Osteocyte (in vitro differentiated cells): ENCODE measurements at regions not wholly inside any gene's neighbourhood (a gene's known extent, or its start where the extent isn't known, plus 50 kb on each side); places are given as distances from the start of the nearest gene placed in this dataset.

Experiments used
- DNase-seq: peaks from one replicate; pipeline ENCODE4 v3.0.0; 2021; ENCODE audit warnings: mixed read lengths; ENCODE audit not compliant: unreplicated experiment; ENCODE audit errors: extremely low spot score
- H3K27ac Mint-ChIP-seq: one replicate; pipeline ENCODE4 v1.8.0; 2021; ENCODE audit warnings: mild to moderate bottlenecking, mixed read lengths; ENCODE audit not compliant: unreplicated experiment
- H3K27me3 Mint-ChIP-seq: one replicate; pipeline ENCODE4 v1.8.0; 2021; ENCODE audit warnings: mixed read lengths; ENCODE audit not compliant: unreplicated experiment
- H3K36me3 Mint-ChIP-seq: one replicate; pipeline ENCODE4 v1.8.0; 2021; ENCODE audit warnings: mixed read lengths; ENCODE audit not compliant: unreplicated experiment
- H3K4me1 Mint-ChIP-seq: one replicate; pipeline ENCODE4 v1.8.0; 2021; ENCODE audit warnings: mixed read lengths; ENCODE audit not compliant: unreplicated experiment
- H3K4me3 Mint-ChIP-seq: one replicate; pipeline ENCODE4 v1.8.0; 2021; ENCODE audit warnings: mild to moderate bottlenecking, moderate library complexity, mixed read lengths; ENCODE audit not compliant: unreplicated experiment
- H3K9me3 Mint-ChIP-seq: one replicate; pipeline ENCODE4 v1.8.0; 2021; ENCODE audit warnings: mixed read lengths; ENCODE audit not compliant: unreplicated experiment
- CTCF ChIP-seq: fragments of 200-600 bp; sonication (generic); IDR thresholded peaks from 2 replicates; pipeline ENCODE4 v1.5.0; 2021; ENCODE audit warnings: antibody characterized with exemption, mild to moderate bottlenecking, moderate library complexity

DNA sequence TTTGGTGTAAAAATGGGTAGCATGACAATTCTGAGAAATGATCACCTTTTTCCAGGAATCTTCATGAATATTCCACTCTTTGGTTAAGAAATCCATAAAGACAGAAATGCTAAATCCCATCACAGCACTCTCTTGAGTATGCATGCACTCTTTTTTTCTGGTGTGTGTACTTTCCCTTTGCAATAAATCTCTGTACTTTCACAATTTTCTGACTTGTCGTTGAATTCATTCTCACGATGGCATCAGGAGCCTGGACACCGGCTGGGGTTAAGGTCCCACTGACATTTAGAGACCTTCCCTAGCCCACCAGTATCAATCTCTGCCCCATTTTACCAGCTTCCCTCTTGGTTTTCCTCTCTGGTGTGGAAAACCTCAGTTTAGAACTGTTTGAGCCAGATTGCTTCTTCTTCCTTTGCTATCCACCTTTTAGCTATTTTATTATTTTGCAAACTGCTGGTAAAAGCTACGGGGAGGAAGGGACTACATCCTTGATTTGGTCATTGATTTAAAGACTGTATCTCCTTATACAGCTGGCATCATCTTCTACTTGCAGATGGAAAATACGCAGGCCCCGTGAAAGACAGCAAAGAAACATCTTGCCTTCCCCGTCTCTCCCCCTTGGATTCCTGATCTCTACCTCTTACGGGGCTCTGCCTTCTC is 59.9 kb upstream of the ZFR start:
- no peaks in the 10 kb centered on the region for H3K36me3 Mint-ChIP-seq
- H3K4me3 Mint-ChIP-seq, result peak overlapping the region; percentile 18
- DNase-seq, result no peak
- peaks cover 55% of the 10 kb centered on the region for H3K4me1 Mint-ChIP-seq
- H3K9me3 Mint-ChIP-seq, result no peaks in the 10 kb centered on the region
- peak overlapping the region; percentile 93 for H3K27ac Mint-ChIP-seq
- H3K27me3 Mint-ChIP-seq, result peaks cover 8% of the 10 kb centered on the region
- no peak for TF ChIP-seq CTCF

DNA sequence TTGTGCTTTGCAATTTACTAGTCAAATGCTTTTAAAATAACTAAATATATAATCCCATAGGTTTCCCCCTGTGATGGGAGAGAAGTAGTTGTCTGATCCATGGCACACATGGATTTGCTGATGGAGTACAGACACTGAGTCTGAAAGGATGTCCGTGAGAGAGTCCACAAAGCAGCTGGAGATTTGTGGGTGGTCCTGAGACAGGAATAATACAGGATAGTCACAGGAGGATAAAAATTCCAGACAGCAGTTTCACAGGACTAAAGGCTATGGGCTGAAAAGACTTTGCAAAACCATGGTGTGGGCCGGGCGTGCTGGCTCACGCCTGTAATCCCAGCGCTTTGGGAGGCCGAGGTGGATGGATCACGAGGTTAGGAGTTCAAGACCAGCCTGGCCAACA is 58.7 kb upstream of the ZFR start:
- no peak for TF ChIP-seq CTCF

GRCh38 chr5:32501071-32502002 is 56.8 kb upstream of the ZFR start:
- H3K4me3 Mint-ChIP-seq, result no peak overlapping the region
- H3K27ac Mint-ChIP-seq, result no peak overlapping the region
- peaks cover 36% of the 10 kb centered on the region for H3K4me1 Mint-ChIP-seq
- H3K27me3 Mint-ChIP-seq, result peaks cover 12% of the 10 kb centered on the region
- TF ChIP-seq CTCF, result no peak
- no peaks in the 10 kb centered on the region for H3K36me3 Mint-ChIP-seq
- no peaks in the 10 kb centered on the region for H3K9me3 Mint-ChIP-seq
- no peak for DNase-seq

More for the DNA sequence above, 58.7 kb upstream of the ZFR start:
- Mint-ChIP-seq H3K9me3 (no peaks in the 10 kb centered on the region), H3K4me3 (no peak overlapping the region), H3K4me1 (peaks cover 54% of the 10 kb centered on the region), H3K36me3 (no peaks in the 10 kb centered on the region), H3K27ac (peak overlapping the region; percentile 25), H3K27me3 (peaks cover 12% of the 10 kb centered on the region)
- DNase-seq, result no peak

GRCh38 chr5:32500181-32500580 is 55.6 kb upstream of the ZFR start:
- no peaks in the 10 kb centered on the region for H3K36me3 Mint-ChIP-seq
- no peak overlapping the region for H3K27ac Mint-ChIP-seq
- peaks cover 12% of the 10 kb centered on the region for H3K27me3 Mint-ChIP-seq
- no peaks in the 10 kb centered on the region for H3K9me3 Mint-ChIP-seq
- H3K4me1 Mint-ChIP-seq, result peaks cover 25% of the 10 kb centered on the region
- TF ChIP-seq CTCF, result no peak
- no peak for DNase-seq
- no peak overlapping the region for H3K4me3 Mint-ChIP-seq

DNA sequence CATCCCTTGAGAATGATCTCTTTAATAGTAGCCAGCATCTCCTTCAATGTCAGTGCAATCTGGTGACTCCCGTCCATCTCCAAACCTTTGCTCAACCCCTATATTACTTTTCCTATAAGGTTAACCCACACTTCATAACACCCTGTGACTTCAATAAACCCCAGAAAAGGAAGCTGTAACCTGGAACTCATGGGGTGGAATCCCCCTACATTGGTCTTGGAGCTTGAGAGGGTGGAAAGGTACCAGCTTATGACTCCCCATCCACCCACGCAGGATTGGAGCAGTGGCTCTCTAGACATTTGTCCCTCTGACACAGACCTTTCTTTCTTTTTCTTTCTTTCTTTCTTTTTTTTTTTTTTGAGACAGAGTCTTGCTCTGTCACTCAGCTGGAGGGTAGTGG is 54.7 kb upstream of the ZFR start:
- Mint-ChIP-seq H3K36me3 (no peaks in the 10 kb centered on the region), H3K4me3 (no peak overlapping the region), H3K9me3 (no peaks in the 10 kb centered on the region), H3K27me3 (peaks cover 12% of the 10 kb centered on the region), H3K4me1 (peaks cover 16% of the 10 kb centered on the region), H3K27ac (no peak overlapping the region)
- no peak for TF ChIP-seq CTCF
- no peak for DNase-seq
